T-helper 1 cell treated with Interleukin-12 subunit alpha and Interleukin-12 subunit beta and Interleukin-4 antibody, amounts not matched to agents 30 μg/mL and 1 μg/mL, for 36 hours (primary cell): ENCODE measurements at regions not wholly inside any gene's neighbourhood (a gene's known extent, or its start where the extent isn't known, plus 50 kb on each side); places are given as distances from the start of the nearest gene placed in this dataset.

Source experiments
- H3K27ac Mint-ChIP-seq: one replicate; pipeline ENCODE4 v1.8.0; 2021; ENCODE audit warnings: mild to moderate bottlenecking, mixed read lengths
- H3K27me3 Mint-ChIP-seq: one replicate; pipeline ENCODE4 v1.8.0; 2021; ENCODE audit warnings: low read depth, mixed read lengths
- H3K36me3 Mint-ChIP-seq: one replicate; pipeline ENCODE4 v1.8.0; 2021; ENCODE audit warnings: low read depth, mixed read lengths
- H3K4me1 Mint-ChIP-seq: one replicate; pipeline ENCODE4 v1.8.0; 2021; ENCODE audit warnings: low read depth, mixed read lengths
- H3K4me3 Mint-ChIP-seq: one replicate; pipeline ENCODE4 v1.8.0; 2021; ENCODE audit warnings: mild to moderate bottlenecking, moderate library complexity, mixed read lengths
- H3K9me3 Mint-ChIP-seq: one replicate; pipeline ENCODE4 v1.8.0; 2021; ENCODE audit warnings: mixed read lengths

DNA sequence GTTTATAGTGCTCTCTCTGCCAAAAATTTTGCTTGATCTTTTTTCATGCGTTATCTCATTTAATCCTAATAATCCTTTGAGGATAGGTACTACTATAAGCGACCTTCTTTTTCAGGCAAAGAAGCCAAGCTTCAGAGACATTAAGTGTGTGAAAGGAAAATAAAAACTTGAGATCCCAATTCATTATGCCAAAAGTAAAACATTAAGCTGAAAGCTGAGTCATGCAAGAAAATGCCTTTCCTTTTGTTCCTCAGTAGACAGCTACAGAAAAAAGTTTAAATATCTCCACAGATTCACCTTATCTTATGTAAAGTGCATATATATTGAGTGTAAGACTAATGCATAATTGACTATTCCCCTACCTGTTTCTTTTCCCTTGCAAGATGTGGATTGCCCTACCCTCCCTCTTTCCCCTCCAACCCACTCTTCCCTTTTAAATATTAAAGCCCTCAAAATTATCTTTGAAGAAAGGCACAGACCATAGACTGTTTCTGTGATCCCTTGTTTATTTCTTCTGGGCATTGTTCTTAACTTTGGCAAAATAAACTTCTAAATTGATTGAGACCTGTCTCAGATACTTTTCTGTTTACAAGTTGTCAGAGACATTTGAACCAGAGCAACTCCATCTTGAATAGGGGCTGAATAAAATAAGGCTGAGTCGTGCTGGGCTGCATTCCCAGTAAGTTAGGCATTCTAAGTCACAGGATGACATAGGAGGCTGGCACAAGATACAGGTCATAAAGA, 1139.9 kb upstream of the LRRN3 start:
- H3K4me1 Mint-ChIP-seq, result no peaks in the 10 kb centered on the region
- H3K4me3 Mint-ChIP-seq, result no peak overlapping the region
- H3K27ac Mint-ChIP-seq, result no peak overlapping the region
- H3K27me3 Mint-ChIP-seq, result no peaks in the 10 kb centered on the region
- H3K9me3 Mint-ChIP-seq, result no peaks in the 10 kb centered on the region
- H3K36me3 Mint-ChIP-seq, result no peaks in the 10 kb centered on the region

DNA sequence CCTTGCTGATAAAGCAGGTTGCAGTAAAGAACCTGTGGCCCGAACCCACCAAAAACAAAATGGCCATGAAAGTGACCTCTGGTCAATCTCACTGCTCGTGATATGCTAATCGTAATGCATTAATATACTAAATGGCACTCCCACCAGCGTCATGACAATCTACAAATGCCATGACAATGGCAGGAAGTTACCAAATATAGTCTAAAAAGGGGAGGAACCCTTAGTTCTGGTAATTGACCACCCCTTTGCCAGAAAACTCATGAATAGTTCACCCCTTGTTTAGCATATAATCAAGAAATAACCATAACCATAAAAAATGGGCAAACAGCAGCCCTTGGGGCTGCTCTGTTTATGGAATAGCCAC, 1139.4 kb upstream of the LRRN3 start:
- H3K9me3 Mint-ChIP-seq, result no peaks in the 10 kb centered on the region
- no peak overlapping the region for H3K4me3 Mint-ChIP-seq
- H3K36me3 Mint-ChIP-seq, result no peaks in the 10 kb centered on the region
- H3K27me3 Mint-ChIP-seq, result no peaks in the 10 kb centered on the region
- H3K4me1 Mint-ChIP-seq, result no peaks in the 10 kb centered on the region
- no peak overlapping the region for H3K27ac Mint-ChIP-seq

DNA sequence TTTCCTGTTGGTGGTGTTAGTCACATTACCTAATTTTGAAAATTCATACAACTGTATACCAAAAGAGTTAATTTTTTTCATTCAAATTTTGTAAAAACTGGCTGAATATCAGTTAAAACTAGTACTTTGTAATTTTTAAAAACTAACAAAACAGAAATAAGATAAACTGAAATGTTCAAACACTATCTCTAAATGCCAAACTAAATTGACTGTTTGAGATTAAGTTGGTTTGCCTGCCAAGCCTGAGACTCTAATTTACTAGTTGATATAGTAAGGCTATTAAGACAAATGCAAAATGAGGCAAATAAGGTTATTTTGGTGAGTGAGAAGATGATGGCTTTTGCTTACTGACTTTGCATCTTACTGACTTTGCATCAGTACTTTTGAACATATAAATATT, 1134.9 kb upstream of the LRRN3 start:
- Mint-ChIP-seq H3K4me3 (no peak overlapping the region), H3K27me3 (no peaks in the 10 kb centered on the region), H3K27ac (no peak overlapping the region), H3K36me3 (no peaks in the 10 kb centered on the region), H3K4me1 (no peaks in the 10 kb centered on the region), H3K9me3 (peaks cover 4% of the 10 kb centered on the region)

DNA sequence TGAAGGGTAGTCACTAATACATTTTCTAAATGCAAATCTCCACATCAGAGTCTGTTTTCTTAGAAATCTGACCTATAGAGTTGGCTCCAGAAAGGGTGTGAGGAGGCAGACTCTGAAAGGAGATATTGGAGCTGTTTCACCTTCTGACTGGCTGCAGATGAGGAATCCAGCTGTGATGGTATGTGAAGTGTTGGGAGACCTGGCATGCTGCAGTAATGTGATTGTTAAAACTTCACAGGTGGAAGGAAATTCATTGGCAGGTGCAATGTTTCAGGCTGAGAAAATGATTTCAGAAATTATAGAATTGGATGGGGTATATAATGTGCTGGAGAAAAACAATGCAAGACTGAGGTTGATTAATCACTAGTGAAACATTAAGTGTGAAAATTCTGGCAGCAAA, 1134.0 kb upstream of the LRRN3 start:
- no peaks in the 10 kb centered on the region for H3K36me3 Mint-ChIP-seq
- H3K4me3 Mint-ChIP-seq, result no peak overlapping the region
- no peaks in the 10 kb centered on the region for H3K4me1 Mint-ChIP-seq
- no peaks in the 10 kb centered on the region for H3K27me3 Mint-ChIP-seq
- H3K27ac Mint-ChIP-seq, result no peak overlapping the region
- H3K9me3 Mint-ChIP-seq, result peaks cover 4% of the 10 kb centered on the region

DNA sequence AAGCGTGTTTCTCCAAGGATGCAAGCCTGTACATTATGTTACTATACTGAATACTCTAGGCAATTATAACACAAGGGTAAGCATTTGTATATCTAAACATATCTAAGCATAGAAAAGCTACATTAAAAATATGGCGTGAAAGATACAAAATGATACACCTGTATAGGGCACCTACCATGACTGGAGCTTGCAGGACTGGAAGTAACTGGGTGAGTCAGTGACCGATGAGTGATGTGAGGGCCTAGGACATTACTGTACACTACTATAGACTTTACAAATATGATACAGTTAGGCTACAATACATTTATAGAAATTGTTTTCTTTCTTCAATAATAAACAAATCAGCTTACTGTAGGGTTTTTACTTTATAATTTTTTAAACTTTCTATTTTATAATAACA, 1127.2 kb upstream of the LRRN3 start:
- H3K4me1 Mint-ChIP-seq, result no peaks in the 10 kb centered on the region
- no peak overlapping the region for H3K27ac Mint-ChIP-seq
- no peaks in the 10 kb centered on the region for H3K36me3 Mint-ChIP-seq
- H3K4me3 Mint-ChIP-seq, result no peak overlapping the region
- no peaks in the 10 kb centered on the region for H3K27me3 Mint-ChIP-seq
- peaks cover 4% of the 10 kb centered on the region for H3K9me3 Mint-ChIP-seq

DNA sequence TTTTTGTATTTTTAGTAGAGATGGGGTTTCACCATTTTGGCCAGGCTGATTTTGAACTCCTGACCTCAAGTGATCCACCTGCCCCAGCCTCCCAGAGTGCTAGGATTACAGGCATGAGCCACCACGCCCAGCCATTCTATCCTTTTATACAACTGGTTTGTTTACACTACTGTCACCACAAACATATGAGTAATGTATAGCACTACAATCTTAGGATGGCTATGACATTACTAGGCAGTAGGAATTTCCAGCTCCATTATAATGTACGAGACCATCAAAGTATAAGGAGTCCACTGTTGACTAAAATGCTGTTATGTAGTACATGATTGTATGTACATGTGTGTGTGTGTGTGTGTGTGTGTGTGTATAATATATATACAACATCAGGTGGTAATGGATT, 1126.1 kb upstream of the LRRN3 start:
- Mint-ChIP-seq H3K27ac (no peak overlapping the region), H3K27me3 (no peaks in the 10 kb centered on the region), H3K4me1 (no peaks in the 10 kb centered on the region), H3K4me3 (no peak overlapping the region), H3K9me3 (peaks cover 4% of the 10 kb centered on the region), H3K36me3 (no peaks in the 10 kb centered on the region)

DNA sequence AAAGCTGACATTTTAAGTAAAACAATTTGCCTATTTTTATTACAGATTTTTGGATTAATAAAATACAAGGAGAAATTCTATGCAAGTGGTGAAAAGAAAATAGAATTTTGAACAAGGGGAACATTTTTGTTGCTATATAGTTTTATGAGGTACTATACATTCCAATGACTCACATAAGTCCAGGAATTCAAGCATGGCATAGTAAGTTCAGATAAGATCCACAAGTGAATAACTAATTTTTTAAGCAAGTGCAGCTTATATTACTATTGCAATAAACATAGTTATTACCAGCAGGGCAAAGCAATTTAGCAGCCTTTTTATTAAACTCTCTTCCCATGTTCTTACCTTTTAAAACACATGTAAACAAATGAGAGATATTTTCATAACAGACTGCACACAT, 1123.5 kb upstream of the LRRN3 start:
- Mint-ChIP-seq H3K9me3 (no peaks in the 10 kb centered on the region), H3K4me1 (no peaks in the 10 kb centered on the region), H3K27me3 (no peaks in the 10 kb centered on the region)

DNA sequence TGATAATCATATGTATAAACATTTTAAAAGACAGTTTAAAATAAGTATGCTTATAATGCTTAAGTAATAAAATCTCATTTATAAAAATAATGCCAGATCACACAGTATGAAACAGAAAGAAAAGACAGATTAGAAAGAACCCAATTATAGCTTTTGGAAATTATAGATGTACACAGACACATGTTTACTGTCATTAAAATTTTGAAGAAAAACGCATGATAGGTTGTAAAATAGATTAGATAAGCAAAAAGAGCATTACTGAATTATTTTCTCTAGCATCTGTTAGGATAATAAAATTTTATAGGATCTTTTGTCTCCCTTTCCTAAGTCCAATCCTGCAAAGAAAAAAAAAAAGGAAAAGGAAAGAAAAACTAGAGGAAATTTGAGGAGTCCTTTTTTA, 1107.3 kb upstream of the LRRN3 start:
- Mint-ChIP-seq H3K4me1 (no peaks in the 10 kb centered on the region), H3K9me3 (no peaks in the 10 kb centered on the region), H3K27me3 (no peaks in the 10 kb centered on the region), H3K4me3 (no peak overlapping the region), H3K27ac (no peak overlapping the region), H3K36me3 (no peaks in the 10 kb centered on the region)

More for the DNA sequence above, 1123.5 kb upstream of the LRRN3 start:
- no peak overlapping the region for H3K27ac Mint-ChIP-seq
- no peaks in the 10 kb centered on the region for H3K36me3 Mint-ChIP-seq
- no peak overlapping the region for H3K4me3 Mint-ChIP-seq

DNA sequence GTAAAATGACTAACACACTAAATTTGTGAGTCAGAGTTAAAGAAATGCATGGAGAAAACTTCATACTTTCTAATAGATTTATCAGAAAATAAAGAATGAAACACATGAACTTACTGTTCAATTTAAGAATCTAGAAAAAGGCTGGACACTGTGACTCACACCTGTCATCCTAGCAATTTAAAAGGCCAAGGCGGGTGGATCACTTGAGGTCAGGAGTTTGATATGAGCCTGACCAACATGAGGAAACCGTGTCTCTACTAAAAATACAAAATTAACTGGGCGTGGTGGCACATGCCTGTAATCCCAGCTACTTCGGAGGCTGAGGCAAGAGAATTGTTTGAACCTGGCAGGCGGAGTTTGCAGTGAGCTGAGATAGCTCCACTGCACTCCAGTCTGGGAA, 1106.2 kb upstream of the LRRN3 start:
- no peak overlapping the region for H3K4me3 Mint-ChIP-seq
- no peaks in the 10 kb centered on the region for H3K9me3 Mint-ChIP-seq
- no peaks in the 10 kb centered on the region for H3K36me3 Mint-ChIP-seq
- no peak overlapping the region for H3K27ac Mint-ChIP-seq
- no peaks in the 10 kb centered on the region for H3K27me3 Mint-ChIP-seq
- H3K4me1 Mint-ChIP-seq, result no peaks in the 10 kb centered on the region

DNA sequence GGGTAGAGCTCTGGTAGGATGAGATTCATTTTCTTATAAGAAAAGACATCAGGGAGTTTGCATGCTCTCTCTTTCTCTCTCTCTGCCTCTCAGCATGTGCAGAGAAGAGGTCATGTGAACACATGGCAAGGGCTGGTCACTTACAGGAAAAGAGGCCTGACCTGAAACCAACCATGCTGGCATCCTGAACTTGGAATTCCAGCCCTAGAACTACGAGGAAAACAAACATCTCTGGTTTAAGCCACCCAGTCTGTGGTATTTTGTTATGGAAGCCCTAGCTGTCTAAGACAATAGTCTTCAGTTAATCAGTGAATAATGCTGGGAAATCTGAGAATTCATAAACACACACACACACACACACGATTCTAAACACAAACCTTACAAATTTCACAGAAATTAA, 1104.2 kb upstream of the LRRN3 start:
- Mint-ChIP-seq H3K36me3 (no peaks in the 10 kb centered on the region), H3K4me1 (no peaks in the 10 kb centered on the region), H3K9me3 (no peaks in the 10 kb centered on the region), H3K27me3 (no peaks in the 10 kb centered on the region), H3K27ac (no peak overlapping the region), H3K4me3 (no peak overlapping the region)

DNA sequence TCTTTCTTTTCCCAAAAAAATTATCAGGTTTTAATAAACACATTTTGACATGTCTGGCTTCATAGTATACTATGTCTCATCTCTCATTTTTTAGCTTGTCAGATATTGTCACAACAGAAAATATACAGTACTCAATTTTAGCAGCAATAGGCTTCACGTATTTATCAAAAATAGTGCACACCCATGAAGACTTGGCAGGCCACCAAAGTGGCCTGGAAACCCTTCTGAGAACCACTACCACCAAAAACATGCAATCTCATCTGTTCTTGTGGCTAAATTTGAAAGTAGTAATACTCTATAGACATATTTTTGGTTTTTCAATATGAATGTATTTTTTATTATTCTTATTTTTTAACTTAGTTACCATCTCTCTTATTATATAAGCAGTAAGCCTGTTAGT, 1094.5 kb upstream of the LRRN3 start:
- Mint-ChIP-seq H3K36me3 (no peaks in the 10 kb centered on the region), H3K27me3 (no peaks in the 10 kb centered on the region)

DNA sequence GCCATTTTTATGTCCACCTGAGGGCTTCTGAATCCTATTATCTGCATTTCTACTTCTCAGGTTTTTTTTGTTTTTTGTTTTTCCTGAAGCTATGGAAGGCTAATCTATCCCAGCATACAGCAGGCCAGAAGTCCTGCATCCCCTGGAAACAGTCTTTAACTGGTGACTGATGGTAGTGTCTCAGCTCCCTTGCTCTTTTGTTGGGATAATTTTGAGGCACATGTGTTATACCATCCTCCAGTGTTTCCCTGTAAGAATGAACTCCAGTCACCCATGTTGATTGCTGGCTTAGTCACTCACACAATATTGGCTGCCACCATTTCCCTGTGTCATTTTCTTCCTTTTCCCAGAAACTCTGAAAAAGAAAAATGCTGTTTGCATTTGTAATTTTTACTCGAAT, 1094.0 kb upstream of the LRRN3 start:
- no peaks in the 10 kb centered on the region for H3K36me3 Mint-ChIP-seq
- no peaks in the 10 kb centered on the region for H3K4me1 Mint-ChIP-seq
- H3K9me3 Mint-ChIP-seq, result no peaks in the 10 kb centered on the region
- H3K4me3 Mint-ChIP-seq, result no peak overlapping the region
- H3K27me3 Mint-ChIP-seq, result no peaks in the 10 kb centered on the region
- no peak overlapping the region for H3K27ac Mint-ChIP-seq

More for the DNA sequence above, 1094.5 kb upstream of the LRRN3 start:
- H3K4me1 Mint-ChIP-seq, result no peaks in the 10 kb centered on the region
- no peaks in the 10 kb centered on the region for H3K9me3 Mint-ChIP-seq
- no peak overlapping the region for H3K27ac Mint-ChIP-seq
- H3K4me3 Mint-ChIP-seq, result no peak overlapping the region

DNA sequence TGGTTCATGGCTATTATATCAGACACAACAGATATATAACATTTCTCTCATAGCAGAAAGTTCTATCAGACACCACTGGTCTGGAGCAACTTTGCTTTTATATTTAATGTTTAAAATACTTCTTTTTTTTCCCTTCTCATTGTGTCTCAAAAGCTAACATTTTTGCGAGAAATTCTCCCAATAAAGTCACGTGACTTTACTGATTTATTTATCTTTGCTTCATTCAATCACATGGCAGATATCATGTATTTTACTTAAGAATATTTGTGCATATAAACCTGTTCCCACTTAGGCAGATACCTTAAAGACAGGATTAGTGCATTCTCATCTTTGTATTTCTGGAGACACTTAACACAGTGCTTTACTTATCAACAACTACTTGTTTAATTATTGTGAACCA, 1093.1 kb upstream of the LRRN3 start:
- Mint-ChIP-seq H3K36me3 (no peaks in the 10 kb centered on the region), H3K27ac (no peak overlapping the region), H3K4me1 (no peaks in the 10 kb centered on the region), H3K4me3 (no peak overlapping the region), H3K9me3 (no peaks in the 10 kb centered on the region), H3K27me3 (no peaks in the 10 kb centered on the region)

DNA sequence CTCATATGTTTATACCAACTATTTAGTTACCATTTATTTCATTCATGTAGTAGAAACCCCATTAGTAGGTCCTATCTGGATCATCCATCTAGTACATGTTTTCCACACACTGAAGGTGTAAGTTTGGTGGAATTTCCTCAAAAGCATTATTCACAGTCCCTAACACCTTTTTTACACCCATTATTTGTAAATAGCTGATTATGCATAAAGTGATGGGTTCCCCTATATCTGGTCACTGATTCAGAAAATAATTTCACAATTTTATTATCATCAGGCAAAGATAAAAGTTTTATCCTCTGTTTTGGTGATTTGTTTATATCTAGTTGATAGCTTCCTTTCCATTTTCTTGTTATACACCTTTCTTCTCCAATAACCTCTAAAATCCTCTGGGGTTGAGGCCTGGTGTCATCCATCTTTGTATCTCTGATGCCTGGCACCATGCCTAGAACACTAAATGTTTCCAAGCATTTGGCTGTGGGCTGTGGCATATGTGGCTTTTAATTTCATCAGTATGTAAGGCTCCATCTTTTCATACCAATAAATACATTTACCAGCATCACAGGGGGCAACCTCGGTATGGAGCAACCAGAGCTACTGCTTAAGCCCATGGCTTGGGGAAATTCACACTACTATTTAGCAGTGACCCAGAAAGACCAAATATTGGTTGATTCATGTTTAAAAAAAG, 1089.5 kb upstream of the LRRN3 start:
- Mint-ChIP-seq H3K9me3 (no peaks in the 10 kb centered on the region), H3K27ac (no peak overlapping the region), H3K4me1 (no peaks in the 10 kb centered on the region), H3K27me3 (no peaks in the 10 kb centered on the region), H3K4me3 (no peak overlapping the region), H3K36me3 (no peaks in the 10 kb centered on the region)

DNA sequence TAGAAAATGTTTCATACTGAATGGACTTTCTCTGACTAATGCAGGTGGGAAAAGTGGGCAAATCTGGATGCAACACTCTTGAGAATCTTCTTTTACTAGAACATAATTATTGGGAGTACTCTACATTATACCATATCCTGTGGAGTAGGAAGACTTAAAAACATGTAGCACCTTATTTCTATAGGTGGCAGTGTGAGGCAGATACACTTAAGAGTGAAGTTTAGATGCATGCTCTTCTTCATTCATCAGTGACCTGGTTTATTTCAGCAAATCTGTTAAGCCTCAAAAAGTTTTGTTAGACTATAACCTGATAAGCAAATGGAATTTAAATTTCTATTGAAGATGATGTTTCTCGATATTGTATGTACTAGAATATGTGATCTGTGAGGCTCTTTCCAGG, 1087.1 kb upstream of the LRRN3 start:
- no peak overlapping the region for H3K27ac Mint-ChIP-seq
- H3K27me3 Mint-ChIP-seq, result no peaks in the 10 kb centered on the region
- H3K4me3 Mint-ChIP-seq, result no peak overlapping the region
- H3K36me3 Mint-ChIP-seq, result no peaks in the 10 kb centered on the region
- H3K9me3 Mint-ChIP-seq, result no peaks in the 10 kb centered on the region
- no peaks in the 10 kb centered on the region for H3K4me1 Mint-ChIP-seq
